WTC11 (cell line): ENCODE measurements at regions not wholly inside any gene's neighbourhood (a gene's known extent, or its start where the extent isn't known, plus 50 kb on each side); places are given as distances from the start of the nearest gene placed in this dataset.

Experiments
- ATAC-seq: fragments of 200-7000 bp; cut with Tn5 transposase; 2 replicates; pipeline ENCODE4 v1.10.0; 2021; ENCODE audit warnings: mild to moderate bottlenecking, moderate library complexity
- CTCF ChIA-PET: fragments of 300-600 bp; sonication (Branson Sonifier 250); formaldehyde crosslinking; loops from one replicate; lab custom pipeline; 2021; ENCODE audit warnings: antibody characterized with exemption; lab: Charles Lee
- POLR2A ChIA-PET: fragments of 350-600 bp; sonication (Branson Sonifier 250); formaldehyde crosslinking; loops from one replicate; lab custom pipeline; 2021; ENCODE audit warnings: antibody characterized with exemption; lab: Charles Lee
- DNase-seq: peaks from one replicate; pipeline ENCODE4 v3.0.0; 2021; ENCODE audit warnings: low spot score
- H3K27ac Mint-ChIP-seq: 2 replicates; pipeline ENCODE4 v1.8.0; 2021; ENCODE audit warnings: mixed read lengths
- H3K27me3 Mint-ChIP-seq: 2 replicates; pipeline ENCODE4 v1.8.0; 2021; ENCODE audit warnings: low read depth, mild to moderate bottlenecking, moderate library complexity, mixed read lengths
- H3K36me3 Mint-ChIP-seq: 2 replicates; pipeline ENCODE4 v1.8.0; 2021; ENCODE audit warnings: mixed read lengths
- H3K4me1 Mint-ChIP-seq: 2 replicates; pipeline ENCODE4 v1.8.0; 2022; ENCODE audit warnings: mixed read lengths
- H3K4me3 Mint-ChIP-seq: 2 replicates; pipeline ENCODE4 v1.8.0; 2021; ENCODE audit warnings: mild to moderate bottlenecking, moderate library complexity, mixed read lengths
- H3K9me3 Mint-ChIP-seq: 2 replicates; pipeline ENCODE4 v1.8.0; 2021; ENCODE audit warnings: mixed read lengths
- CTCF ChIP-seq: fragments of 200-600 bp; IDR thresholded peaks from 2 replicates; pipeline ENCODE4 v1.8.0; 2022; ENCODE audit warnings: antibody characterized with exemption
- ELF4 ChIP-seq: sonication (generic); formaldehyde crosslinking; IDR thresholded peaks from 2 replicates; pipeline ENCODE4 v1.8.1; 2022; ENCODE audit warnings: low read depth, mild to moderate bottlenecking, moderate library complexity, missing genetic modification reagents
- ESRRA ChIP-seq: sonication (generic); formaldehyde crosslinking; IDR thresholded peaks from 2 replicates; pipeline ENCODE4 v1.8.1; 2022; ENCODE audit warnings: mild to moderate bottlenecking, missing genetic modification reagents, borderline replicate concordance
- ETV6 ChIP-seq: sonication (generic); formaldehyde crosslinking; IDR thresholded peaks from 2 replicates; pipeline ENCODE4 v1.8.1; 2022; ENCODE audit warnings: mild to moderate bottlenecking, missing genetic modification reagents
- FOXK1 ChIP-seq: sonication (generic); formaldehyde crosslinking; IDR thresholded peaks from 2 replicates; pipeline ENCODE4 v1.8.0; 2022; ENCODE audit warnings: mild to moderate bottlenecking, moderate library complexity, missing genetic modification reagents
- FOXP4 ChIP-seq: sonication (generic); formaldehyde crosslinking; IDR thresholded peaks from 2 replicates; pipeline ENCODE4 v1.8.0; 2022; ENCODE audit warnings: mild to moderate bottlenecking, missing genetic modification reagents
- IRF2 ChIP-seq: sonication (generic); formaldehyde crosslinking; IDR thresholded peaks from 2 replicates; pipeline ENCODE4 v1.8.0; 2022; ENCODE audit warnings: low read depth, missing genetic modification reagents, borderline replicate concordance
- NR3C1 ChIP-seq: sonication (generic); formaldehyde crosslinking; conservative IDR thresholded peaks from 2 replicates; pipeline ENCODE4 v1.8.1; 2023; ENCODE audit warnings: low read depth, mild to moderate bottlenecking, missing genetic modification reagents
- OVOL2 ChIP-seq: fragments of 250-450 bp; sonication (Bioruptor Pico); IDR thresholded peaks from 2 replicates; pipeline ENCODE4 v1.9.0; 2021; ENCODE audit warnings: mild to moderate bottlenecking, borderline replicate concordance
- STAT6 ChIP-seq: sonication (generic); formaldehyde crosslinking; conservative IDR thresholded peaks from 2 replicates; pipeline ENCODE4 v1.8.1; 2023; ENCODE audit warnings: mild to moderate bottlenecking, low read depth, missing genetic modification reagents, moderate library complexity
- USF1 ChIP-seq: sonication (generic); formaldehyde crosslinking; IDR thresholded peaks from 2 replicates; pipeline ENCODE4 v1.8.0; 2022; ENCODE audit warnings: mild to moderate bottlenecking, missing genetic modification reagents
- ZNF138 ChIP-seq: sonication (generic); formaldehyde crosslinking; conservative IDR thresholded peaks from 2 replicates; pipeline ENCODE4 v1.8.1; 2022; ENCODE audit warnings: mild to moderate bottlenecking, moderate library complexity, missing genetic modification reagents
- ZNF232 ChIP-seq: sonication (generic); formaldehyde crosslinking; IDR thresholded peaks from 2 replicates; pipeline ENCODE4 v1.8.0; 2022; ENCODE audit warnings: mild to moderate bottlenecking, missing genetic modification reagents
- ZNF423 ChIP-seq: fragments of 250-450 bp; sonication (Bioruptor Pico); IDR thresholded peaks from 2 replicates; pipeline ENCODE4 v2.1.2; 2022; ENCODE audit warnings: mild to moderate bottlenecking, moderate library complexity
- ZNF532 ChIP-seq: fragments of 250-450 bp; sonication (Bioruptor Pico); IDR thresholded peaks from 2 replicates; pipeline ENCODE4 v1.9.0; 2021; ENCODE audit warnings: mild to moderate bottlenecking, borderline replicate concordance

GRCh38 chr7:155188821-155189581, 108.7 kb upstream of the INSIG1 start:
- peaks cover 38% of the 10 kb centered on the region for H3K9me3 Mint-ChIP-seq
- peaks cover 35% of the 10 kb centered on the region for H3K36me3 Mint-ChIP-seq
- H3K27ac Mint-ChIP-seq = no peak overlapping the region
- H3K4me3 Mint-ChIP-seq = no peak overlapping the region
- ATAC-seq = no peak
- peaks cover 5% of the 10 kb centered on the region for H3K4me1 Mint-ChIP-seq
- TF ChIP-seq ZNF423 (CRISPR knock-in tag) = no peak
- TF ChIP-seq ELF4 = no peak
- no peak for TF ChIP-seq ESRRA
- no peak for TF ChIP-seq ZNF232
- TF ChIP-seq IRF2 (CRISPR knock-in tag) = no peak
- no peak for TF ChIP-seq ZNF138
- TF ChIP-seq FOXK1 (CRISPR knock-in tag) = no peak
- no peak for TF ChIP-seq STAT6 (CRISPR knock-in tag)
- TF ChIP-seq ETV6 (CRISPR knock-in tag) = no peak
- no peak for TF ChIP-seq ZNF532
- TF ChIP-seq FOXP4 (CRISPR knock-in tag) = no peak
- no peak for TF ChIP-seq OVOL2 (CRISPR knock-in tag)
- TF ChIP-seq CTCF = no peak
- TF ChIP-seq NR3C1 (CRISPR knock-in tag) = no peak
- TF ChIP-seq USF1 = no peak
- TF ChIP-seq, all 79 proteins: peak for 0
- H3K27me3 Mint-ChIP-seq = peaks cover 24% of the 10 kb centered on the region
- POLR2A ChIA-PET = no interaction called here
- no peak for DNase-seq
- CTCF ChIA-PET = interaction anchor here (0.5 to 3.2 kb wide), 8 partner anchors 27 to 169 kb away, joined by 3 to 18 read pairs (median 4); partner anchors contain the start of gene INSIG1
